Panc1 (cell line): ENCODE measurements at regions not wholly inside any gene's neighbourhood (a gene's known extent, or its start where the extent isn't known, plus 50 kb on each side); places are given as distances from the start of the nearest gene placed in this dataset.

Experiments
- ATAC-seq: fragments of 200-7000 bp; cut with Tn5 transposase; 2 replicates; pipeline ENCODE4 v1.9.1; 2020; ENCODE audit warnings: mild to moderate bottlenecking, moderate library complexity
- BruUV-seq: library from RNA; stranded (reverse); fragments of 400-500 nt; replicated peaks from 2 replicates; lab custom pipeline; 2021; lab: Mats Ljungman, UMichigan
- CTCF ChIA-PET: fragments of 300-600 bp; sonication (Branson Sonifier 250); formaldehyde crosslinking; loops from one replicate; lab custom pipeline; 2022; ENCODE audit warnings: antibody characterized with exemption; lab: Charles Lee
- POLR2A ChIA-PET: fragments of 300-600 bp; sonication (Branson Sonifier 250); formaldehyde crosslinking; loops from one replicate; lab custom pipeline; 2022; ENCODE audit warnings: antibody characterized with exemption; lab: Charles Lee
- DNase-seq: peaks from one replicate; pipeline ENCODE4 v3.0.0-alpha.2; 2010; ENCODE audit warnings: low read depth, low spot score
- H3K27ac ChIP-seq: 2 replicates; pipeline ENCODE4 v1.5.1; 2011; ENCODE audit warnings: mild to moderate bottlenecking, low read length, inconsistent platforms
- H3K27me3 ChIP-seq: fragments of 200-500 bp; sonication (Bioruptor generic); 2 replicates; pipeline ENCODE4 v1.6.0; 2014; ENCODE audit warnings: low read length, inconsistent platforms; ENCODE audit not compliant: control insufficient read depth, insufficient read depth
- H3K36me3 ChIP-seq: fragments of 200-500 bp; sonication (Bioruptor generic); 2 replicates; pipeline ENCODE4 v1.5.1; 2014; ENCODE audit warnings: inconsistent platforms, mild to moderate bottlenecking, low read length, moderate library complexity; ENCODE audit not compliant: control insufficient read depth, insufficient read depth
- H3K4me1 ChIP-seq: 2 replicates; pipeline ENCODE4 v1.5.1; 2011; ENCODE audit warnings: inconsistent platforms, mild to moderate bottlenecking, low read length, moderate library complexity; ENCODE audit not compliant: control insufficient read depth, insufficient read depth
- H3K4me3 ChIP-seq, 2 experiments: 2 replicates each; pipeline ENCODE4 v1.5.1; 2011 to 2012; ENCODE audit warnings: low read depth in 2 of 2, low read length in 2 of 2, mild to moderate bottlenecking in 2 of 2, inconsistent platforms in 1 of 2, moderate library complexity in 1 of 2
- H3K9me3 ChIP-seq: fragments of 200-500 bp; sonication (Bioruptor generic); 2 replicates; pipeline ENCODE4 v1.5.1; 2014; ENCODE audit warnings: low read depth, mild to moderate bottlenecking, inconsistent platforms, low read length, moderate library complexity; ENCODE audit not compliant: control insufficient read depth, insufficient read depth
- POLR2AphosphoS5 ChIP-seq: IDR thresholded peaks from 2 replicates; pipeline ENCODE4 v1.6.1; 2012; ENCODE audit warnings: mild to moderate bottlenecking, low read depth, low read length, moderate library complexity
- SIN3A ChIP-seq: IDR thresholded peaks from 2 replicates; pipeline ENCODE4 v1.6.1; 2012; ENCODE audit warnings: low read depth, mild to moderate bottlenecking, low read length, moderate library complexity, borderline replicate concordance; ENCODE audit not compliant: insufficient read depth
- TCF7L2 ChIP-seq: IDR thresholded peaks from 2 replicates; pipeline ENCODE4 v1.6.1; 2011; ENCODE audit warnings: mild to moderate bottlenecking, low read depth, low read length, inconsistent platforms
- in situ Hi-C: cut with HindIII; loops from 2 replicates; pipeline ENCODE4 v1.10.0; 2016; ENCODE audit warnings: low sequenced_read_pairs, low pct_unique_long_range_greater_than_20kb
- intact Hi-C: fragments of 100-400 bp; cut with micrococcal nuclease; formaldehyde crosslinking; loops from one replicate; pipeline ENCODE4 v1.10.0; 2022; ENCODE audit not compliant: unreplicated experiment
- TF ChIP-seq, protein P1 (sequence below): fragments of 450-650 bp; IDR thresholded peaks from 2 replicates; pipeline ENCODE4 v1.5.1; 2017; ENCODE audit warnings: mild to moderate bottlenecking
- TF ChIP-seq, protein P2 (sequence below), 2 experiments: IDR thresholded peaks; 2 replicates each; pipeline ENCODE4 v1.6.1; 2011 to 2012; ENCODE audit warnings: low read depth in 2 of 2, control low read depth in 1 of 2, low read length in 1 of 2, mild to moderate bottlenecking in 1 of 2, moderate library complexity in 1 of 2; ENCODE audit not compliant: insufficient read depth in 1 of 2

DNA sequence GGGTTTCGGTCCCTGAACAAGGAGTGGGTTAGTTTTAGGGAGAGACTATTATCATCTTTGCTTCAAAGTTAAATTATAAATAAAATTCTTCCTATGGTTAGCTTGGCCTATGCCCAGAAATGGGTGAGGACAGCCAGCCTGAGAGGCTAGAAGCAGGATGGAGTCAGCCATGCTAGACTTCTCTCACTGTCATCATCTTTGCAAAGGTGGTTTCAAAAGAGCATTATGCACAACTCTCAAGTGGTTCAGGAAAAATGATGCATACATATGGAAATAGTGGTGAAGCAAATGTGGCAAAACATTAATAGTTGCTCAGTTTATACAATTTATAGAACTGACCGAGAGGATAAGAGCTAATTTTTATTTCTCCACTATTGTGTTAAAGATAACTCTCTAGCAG, 124.3 kb upstream of the FOXN2 start:
- ATAC-seq, result no peak
- Histone ChIP-seq H3K36me3 (no peaks in the 10 kb centered on the region), H3K4me1 (no peaks in the 10 kb centered on the region), H3K4me3 (no peak overlapping the region), H3K27ac (no peak overlapping the region), H3K9me3 (no peaks in the 10 kb centered on the region), H3K27me3 (peaks cover 2% of the 10 kb centered on the region; the same call in 1 of the 2 replicates)
- ChIA-PET POLR2A (no interaction called here), CTCF (no interaction called here)
- intact Hi-C loops, result no loop called here
- DNase-seq, result no peak
- in situ Hi-C loops, result no loop called here
- no TSS peak for BruUV-seq
- TF ChIP-seq, protein P1, sequence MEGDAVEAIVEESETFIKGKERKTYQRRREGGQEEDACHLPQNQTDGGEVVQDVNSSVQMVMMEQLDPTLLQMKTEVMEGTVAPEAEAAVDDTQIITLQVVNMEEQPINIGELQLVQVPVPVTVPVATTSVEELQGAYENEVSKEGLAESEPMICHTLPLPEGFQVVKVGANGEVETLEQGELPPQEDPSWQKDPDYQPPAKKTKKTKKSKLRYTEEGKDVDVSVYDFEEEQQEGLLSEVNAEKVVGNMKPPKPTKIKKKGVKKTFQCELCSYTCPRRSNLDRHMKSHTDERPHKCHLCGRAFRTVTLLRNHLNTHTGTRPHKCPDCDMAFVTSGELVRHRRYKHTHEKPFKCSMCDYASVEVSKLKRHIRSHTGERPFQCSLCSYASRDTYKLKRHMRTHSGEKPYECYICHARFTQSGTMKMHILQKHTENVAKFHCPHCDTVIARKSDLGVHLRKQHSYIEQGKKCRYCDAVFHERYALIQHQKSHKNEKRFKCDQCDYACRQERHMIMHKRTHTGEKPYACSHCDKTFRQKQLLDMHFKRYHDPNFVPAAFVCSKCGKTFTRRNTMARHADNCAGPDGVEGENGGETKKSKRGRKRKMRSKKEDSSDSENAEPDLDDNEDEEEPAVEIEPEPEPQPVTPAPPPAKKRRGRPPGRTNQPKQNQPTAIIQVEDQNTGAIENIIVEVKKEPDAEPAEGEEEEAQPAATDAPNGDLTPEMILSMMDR, result no peak
- TF ChIP-seq POLR2AphosphoS5 (no peak), SIN3A (no peak)

DNA sequence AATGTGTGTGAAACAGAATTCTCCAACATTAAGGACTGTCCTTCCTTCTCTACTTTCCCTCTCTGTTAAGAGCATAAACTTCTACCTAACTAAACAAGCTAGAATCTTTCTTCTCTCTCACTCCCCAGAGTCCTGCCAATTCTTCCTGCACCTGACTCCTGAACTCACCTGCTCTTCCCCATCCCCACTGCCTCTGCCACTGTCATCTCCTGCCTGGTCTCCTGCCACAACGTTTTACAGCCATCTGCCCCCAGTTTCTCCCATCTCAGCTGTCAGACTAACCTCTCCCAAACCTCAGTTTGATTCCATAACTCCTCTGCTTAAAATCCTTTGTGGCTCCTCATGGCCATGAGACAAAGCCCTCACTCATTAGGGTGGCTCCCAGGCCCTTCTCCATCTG, 119.8 kb upstream of the FOXN2 start:
- intact Hi-C loops, result no loop called here
- ChIA-PET POLR2A (no interaction called here), CTCF (no interaction called here)
- no peaks in the 10 kb centered on the region for H3K4me1 ChIP-seq
- DNase-seq, result no peak
- TF ChIP-seq, protein P2, sequence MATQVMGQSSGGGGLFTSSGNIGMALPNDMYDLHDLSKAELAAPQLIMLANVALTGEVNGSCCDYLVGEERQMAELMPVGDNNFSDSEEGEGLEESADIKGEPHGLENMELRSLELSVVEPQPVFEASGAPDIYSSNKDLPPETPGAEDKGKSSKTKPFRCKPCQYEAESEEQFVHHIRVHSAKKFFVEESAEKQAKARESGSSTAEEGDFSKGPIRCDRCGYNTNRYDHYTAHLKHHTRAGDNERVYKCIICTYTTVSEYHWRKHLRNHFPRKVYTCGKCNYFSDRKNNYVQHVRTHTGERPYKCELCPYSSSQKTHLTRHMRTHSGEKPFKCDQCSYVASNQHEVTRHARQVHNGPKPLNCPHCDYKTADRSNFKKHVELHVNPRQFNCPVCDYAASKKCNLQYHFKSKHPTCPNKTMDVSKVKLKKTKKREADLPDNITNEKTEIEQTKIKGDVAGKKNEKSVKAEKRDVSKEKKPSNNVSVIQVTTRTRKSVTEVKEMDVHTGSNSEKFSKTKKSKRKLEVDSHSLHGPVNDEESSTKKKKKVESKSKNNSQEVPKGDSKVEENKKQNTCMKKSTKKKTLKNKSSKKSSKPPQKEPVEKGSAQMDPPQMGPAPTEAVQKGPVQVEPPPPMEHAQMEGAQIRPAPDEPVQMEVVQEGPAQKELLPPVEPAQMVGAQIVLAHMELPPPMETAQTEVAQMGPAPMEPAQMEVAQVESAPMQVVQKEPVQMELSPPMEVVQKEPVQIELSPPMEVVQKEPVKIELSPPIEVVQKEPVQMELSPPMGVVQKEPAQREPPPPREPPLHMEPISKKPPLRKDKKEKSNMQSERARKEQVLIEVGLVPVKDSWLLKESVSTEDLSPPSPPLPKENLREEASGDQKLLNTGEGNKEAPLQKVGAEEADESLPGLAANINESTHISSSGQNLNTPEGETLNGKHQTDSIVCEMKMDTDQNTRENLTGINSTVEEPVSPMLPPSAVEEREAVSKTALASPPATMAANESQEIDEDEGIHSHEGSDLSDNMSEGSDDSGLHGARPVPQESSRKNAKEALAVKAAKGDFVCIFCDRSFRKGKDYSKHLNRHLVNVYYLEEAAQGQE (IDR thresholded peaks at IDR 0.05; ENCODE audit: insufficient read depth in 1 of 2, low read depth in 2 of 2, low read length in 1 of 2), result no peak
- TF ChIP-seq, protein P1, result no peak
- TF ChIP-seq POLR2AphosphoS5, result no peak
- no peak for TF ChIP-seq SIN3A
- no peak for TF ChIP-seq TCF7L2
- no peak for ATAC-seq
- H3K4me3 ChIP-seq, result no peak overlapping the region
- H3K36me3 ChIP-seq, result no peaks in the 10 kb centered on the region
- no TSS peak for BruUV-seq
- H3K27me3 ChIP-seq, result peaks cover 2% of the 10 kb centered on the region; the same call in 1 of the 2 replicates
- no peaks in the 10 kb centered on the region for H3K9me3 ChIP-seq
- no peak overlapping the region for H3K27ac ChIP-seq
- in situ Hi-C loops, result no loop called here
